ENCODE measurements at regions not wholly inside any gene's neighbourhood (a gene's known extent, or its start where the extent isn't known, plus 50 kb on each side); places are given as distances from the start of the nearest gene placed in this dataset.

- TF ChIP-seq POLR2AphosphoS5 (IDR thresholded peaks at IDR 0.05) (no peak), POLR2A (IDR thresholded peaks at IDR 0.05) (no peak)
- TF ChIP-seq, protein P1, sequence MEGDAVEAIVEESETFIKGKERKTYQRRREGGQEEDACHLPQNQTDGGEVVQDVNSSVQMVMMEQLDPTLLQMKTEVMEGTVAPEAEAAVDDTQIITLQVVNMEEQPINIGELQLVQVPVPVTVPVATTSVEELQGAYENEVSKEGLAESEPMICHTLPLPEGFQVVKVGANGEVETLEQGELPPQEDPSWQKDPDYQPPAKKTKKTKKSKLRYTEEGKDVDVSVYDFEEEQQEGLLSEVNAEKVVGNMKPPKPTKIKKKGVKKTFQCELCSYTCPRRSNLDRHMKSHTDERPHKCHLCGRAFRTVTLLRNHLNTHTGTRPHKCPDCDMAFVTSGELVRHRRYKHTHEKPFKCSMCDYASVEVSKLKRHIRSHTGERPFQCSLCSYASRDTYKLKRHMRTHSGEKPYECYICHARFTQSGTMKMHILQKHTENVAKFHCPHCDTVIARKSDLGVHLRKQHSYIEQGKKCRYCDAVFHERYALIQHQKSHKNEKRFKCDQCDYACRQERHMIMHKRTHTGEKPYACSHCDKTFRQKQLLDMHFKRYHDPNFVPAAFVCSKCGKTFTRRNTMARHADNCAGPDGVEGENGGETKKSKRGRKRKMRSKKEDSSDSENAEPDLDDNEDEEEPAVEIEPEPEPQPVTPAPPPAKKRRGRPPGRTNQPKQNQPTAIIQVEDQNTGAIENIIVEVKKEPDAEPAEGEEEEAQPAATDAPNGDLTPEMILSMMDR (IDR thresholded peaks at IDR 0.05): no peak
These were observed 436.1 kb upstream of the ADAMTS5 start for GRCh38 chr21:27403011-27403410.
